ENCODE measurements at regions not wholly inside any gene's neighbourhood (a gene's known extent, or its start where the extent isn't known, plus 50 kb on each side); places are given as distances from the start of the nearest gene placed in this dataset.

- TF ChIP-seq TAF1 (IDR thresholded peaks at IDR 0.05; ENCODE audit: low read depth, low read length) (no peak), CREB1 (IDR thresholded peaks at IDR 0.05) (no peak), ATF3 (IDR thresholded peaks at IDR 0.05; ENCODE audit: insufficient read depth, low read depth, low read length) (no peak), CTCF (IDR thresholded peaks at IDR 0.05; ENCODE audit: control extremely low read depth in 1 of 3, insufficient read depth in 1 of 3, low read depth in 1 of 3, low read length in 3 of 3) (no peak), POLR2A (IDR thresholded peaks at IDR 0.05; ENCODE audit: control extremely low read depth in 1 of 2, low read depth in 2 of 2, low read length in 2 of 2) (no peak), JUND (IDR thresholded peaks at IDR 0.05; ENCODE audit: low read length) (no peak), EZH2 (IDR thresholded peaks at IDR 0.05; ENCODE audit: low read depth, low read length, severe bottlenecking) (no peak), SRF (IDR thresholded peaks at IDR 0.05; ENCODE audit: low read depth, low read length) (no peak), YY1 (IDR thresholded peaks at IDR 0.05; ENCODE audit: low read depth, low read length) (no peak), POLR2AphosphoS5 (IDR thresholded peaks at IDR 0.05; ENCODE audit: low read depth, low read length) (no peak), GABPA (IDR thresholded peaks at IDR 0.05; ENCODE audit: borderline replicate concordance, insufficient read depth, low read length) (no peak)
Measured at GRCh38 chr6:12415980-12416598, 125.9 kb downstream of the EDN1 start.

Measured in H1 (cell line).